HG03571 (cell line): ENCODE measurements at regions not wholly inside any gene's neighbourhood (a gene's known extent, or its start where the extent isn't known, plus 50 kb on each side); places are given as distances from the start of the nearest gene placed in this dataset.
"Not testable (repeated sequence)": the region's sequence is repeated elsewhere in the genome, so short reads cannot be mapped to it uniquely, and the experiment has no call there.

Experiments
- ATAC-seq: cut with Tn5 transposase; IDR thresholded peaks from one replicate; pipeline ENCODE4 v1.9.1; 2021; ENCODE audit not compliant: unreplicated experiment

DNA sequence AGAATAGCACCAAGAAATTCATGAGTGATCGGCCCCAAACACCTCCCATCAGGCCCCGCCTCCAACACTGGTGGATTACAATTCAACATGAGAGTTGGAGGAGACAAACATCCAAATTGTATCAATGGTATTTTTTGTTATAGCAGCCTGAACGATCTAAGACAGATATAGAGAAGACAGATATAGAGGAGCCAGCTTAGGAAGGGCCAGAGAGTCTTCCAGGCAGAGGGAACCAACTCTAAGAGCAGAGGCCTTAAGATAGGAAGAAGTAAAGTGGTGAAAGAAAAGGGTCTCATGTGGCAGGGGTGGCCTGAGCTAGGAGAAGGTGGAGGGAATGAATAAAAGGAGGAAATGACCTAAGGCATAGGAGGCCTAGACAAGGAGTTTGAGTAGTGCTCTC lies 158.8 kb upstream of the TBL1XR1 start:
- no peak for ATAC-seq

DNA sequence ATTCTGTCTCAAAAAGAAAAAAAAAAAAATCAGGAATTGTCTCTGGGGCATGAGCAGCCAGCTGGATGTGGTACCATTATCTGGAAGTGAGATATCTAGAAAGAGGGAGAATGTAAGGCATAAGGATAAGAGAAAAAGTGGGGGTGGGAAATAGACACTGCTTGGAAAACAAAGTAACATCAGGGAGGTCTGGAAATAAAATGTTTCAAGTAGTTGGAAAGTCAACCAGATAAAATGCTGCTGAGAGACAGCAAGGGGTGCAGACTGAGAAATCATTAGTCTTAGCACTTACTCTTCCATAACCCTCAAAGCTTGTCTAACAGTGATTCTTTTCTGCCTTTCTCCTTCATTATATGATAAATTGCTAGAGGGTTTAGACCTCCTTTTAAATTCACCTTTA lies 159.7 kb upstream of the TBL1XR1 start:
- no peak for ATAC-seq

GRCh38 chr3:177357352-177358090 lies 160.2 kb upstream of the TBL1XR1 start:
- no peak for ATAC-seq

DNA sequence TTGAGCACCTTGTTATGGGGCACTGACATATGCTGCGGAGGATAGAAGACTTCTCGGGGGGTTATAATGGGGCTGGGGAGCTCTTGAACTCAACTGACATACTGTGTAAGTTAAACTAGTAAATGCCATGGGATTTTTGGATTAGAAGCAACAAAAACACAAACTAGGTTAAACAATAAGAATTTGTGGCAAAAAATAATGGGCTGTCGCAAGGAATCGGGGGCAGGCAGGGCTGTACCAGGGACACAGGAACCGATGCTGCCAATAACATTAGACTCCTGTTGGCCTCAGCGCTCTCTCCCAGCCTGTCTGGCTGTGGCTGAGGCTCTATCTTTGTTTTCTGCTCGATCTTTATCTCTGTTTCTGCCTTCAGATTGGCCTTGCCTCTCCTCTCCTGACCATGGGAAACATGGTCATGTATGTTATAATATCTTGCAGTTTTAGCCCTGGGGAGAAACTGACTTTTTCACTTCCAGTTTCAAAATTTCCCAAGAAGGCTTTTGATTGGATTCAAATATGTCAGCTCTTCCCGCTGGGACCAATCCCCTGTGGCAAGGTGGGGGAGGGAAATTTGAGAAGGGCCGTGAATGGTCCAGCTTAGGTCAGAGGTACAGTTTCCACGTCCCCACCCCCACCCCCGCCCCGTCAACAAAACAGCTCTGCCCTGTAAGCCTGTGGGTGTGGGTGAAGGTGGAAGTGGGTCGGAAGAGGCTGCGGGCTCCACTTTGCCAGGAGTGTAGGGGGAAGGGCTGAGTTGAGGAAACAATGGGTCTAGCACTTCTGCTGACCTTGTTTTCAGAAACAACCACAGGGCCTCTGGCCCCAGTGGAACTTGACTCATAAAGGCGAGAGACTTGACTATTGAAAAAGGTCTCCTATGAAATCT lies 161.1 kb upstream of the TBL1XR1 start:
- peak; percentile 55 for ATAC-seq

- ATAC-seq: peak; percentile 6
These were observed 161.8 kb upstream of the TBL1XR1 start for GRCh38 chr3:177358977-177359592.

- ATAC-seq: peak; percentile 73
These were observed 162.5 kb upstream of the TBL1XR1 start for GRCh38 chr3:177359593-177360357.

GRCh38 chr3:177361081-177361938 lies 164.0 kb upstream of the TBL1XR1 start:
- ATAC-seq: no peak

- ATAC-seq: no peak
These were observed 165.3 kb upstream of the TBL1XR1 start for GRCh38 chr3:177362626-177363025.

DNA sequence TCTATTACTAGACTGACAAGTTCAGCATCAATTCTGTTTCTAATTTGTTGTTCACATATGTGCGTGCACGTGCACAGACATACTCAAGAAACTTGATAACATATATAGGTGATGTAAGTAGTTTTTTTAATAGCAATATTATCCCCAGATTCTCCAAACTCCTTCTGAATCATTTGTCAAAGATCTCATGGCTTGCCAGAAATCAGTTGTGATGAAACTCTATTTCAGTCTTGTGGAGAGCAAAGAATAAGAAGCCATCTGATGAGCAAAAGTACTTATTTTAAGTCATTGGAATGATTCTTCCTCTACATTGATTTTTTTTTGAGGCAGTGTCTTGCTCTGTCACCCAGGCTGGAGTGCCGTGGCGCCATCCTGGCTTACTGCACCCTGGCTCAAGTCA lies 167.0 kb upstream of the TBL1XR1 start:
- ATAC-seq: no peak

DNA sequence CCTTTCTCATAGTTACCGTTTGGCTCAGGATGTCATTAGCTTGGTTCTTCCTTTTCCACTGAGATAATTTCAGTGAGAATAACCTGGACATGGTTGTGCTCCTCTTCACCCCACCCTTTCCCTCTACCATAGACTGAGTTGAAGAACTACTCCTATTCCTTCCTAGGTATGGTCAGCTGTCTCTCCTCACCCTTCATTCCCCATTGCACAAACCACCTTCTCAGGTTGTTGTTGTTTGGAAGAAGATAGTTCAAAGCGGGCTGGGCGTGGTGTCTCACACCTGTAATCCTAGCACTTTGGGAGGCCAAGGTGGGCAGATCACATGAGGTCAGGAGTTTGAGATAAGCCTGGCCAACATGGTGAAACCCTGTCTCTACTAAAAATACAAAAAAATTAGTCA lies 168.0 kb upstream of the TBL1XR1 start:
- not testable (repeated sequence) for ATAC-seq

GRCh38 chr3:177367788-177368187 lies 170.5 kb upstream of the TBL1XR1 start:
- no peak for ATAC-seq

DNA sequence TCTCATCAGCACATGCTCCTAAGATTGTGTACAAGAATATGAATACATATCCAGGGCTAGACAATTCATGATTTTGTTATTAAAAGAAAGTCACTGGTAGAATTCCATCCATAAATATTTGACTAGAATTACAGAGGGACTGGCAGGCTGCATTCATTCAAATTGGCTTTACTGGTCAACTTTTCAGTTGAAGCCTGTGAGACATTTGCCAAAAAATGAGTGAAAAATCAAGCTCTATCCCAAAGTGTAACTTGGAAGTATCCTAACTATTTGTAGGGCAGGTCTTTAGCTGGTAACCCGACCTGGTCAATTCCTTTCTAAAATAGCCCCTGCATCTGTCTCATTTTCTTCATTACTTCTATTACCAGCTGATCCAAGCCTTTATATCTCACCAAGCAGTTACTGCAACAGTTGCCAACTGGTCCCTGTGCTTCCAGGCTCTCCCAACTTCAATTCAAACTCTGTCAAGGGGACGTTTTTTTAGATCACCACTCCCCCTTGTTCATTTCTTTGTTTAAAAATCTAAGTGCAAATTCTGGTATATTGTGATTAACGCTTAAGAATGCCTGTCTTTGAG lies 173.1 kb upstream of the TBL1XR1 start:
- ATAC-seq: no peak

- ATAC-seq: no peak
These were observed 173.9 kb upstream of the TBL1XR1 start for GRCh38 chr3:177371146-177371545.

- ATAC-seq: no peak
These were observed 174.6 kb upstream of the TBL1XR1 start for GRCh38 chr3:177371888-177372287.

GRCh38 chr3:177374323-177374722 lies 177.0 kb upstream of the TBL1XR1 start:
- ATAC-seq: no peak

- no peak for ATAC-seq
These were observed 178.0 kb upstream of the TBL1XR1 start for GRCh38 chr3:177375316-177375715.

DNA sequence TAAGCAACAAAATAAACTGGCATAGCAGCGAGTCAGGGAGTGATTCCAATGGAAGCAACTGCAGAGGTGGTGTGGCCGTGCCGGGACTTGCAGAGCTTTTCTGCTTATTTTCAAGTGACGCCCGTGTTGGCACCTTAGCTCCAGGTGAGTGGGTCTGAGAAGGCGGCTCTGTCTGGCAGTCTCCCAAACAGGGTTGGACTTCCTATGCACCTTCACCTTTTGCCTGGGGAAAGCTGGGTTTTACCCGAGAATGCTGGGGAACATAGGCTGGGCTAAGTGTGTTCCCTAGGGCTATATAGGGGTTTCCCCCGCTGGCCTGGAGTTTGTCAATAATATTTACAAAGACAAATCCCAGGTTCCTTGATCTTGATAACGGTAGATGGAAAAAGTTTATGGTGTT lies 179.9 kb upstream of the TBL1XR1 start:
- no peak for ATAC-seq

- peak; percentile 76 for ATAC-seq
These were observed 180.9 kb upstream of the TBL1XR1 start for GRCh38 chr3:177378168-177378567.

- no peak for ATAC-seq
These were observed 181.8 kb upstream of the TBL1XR1 start for GRCh38 chr3:177379045-177379444.

DNA sequence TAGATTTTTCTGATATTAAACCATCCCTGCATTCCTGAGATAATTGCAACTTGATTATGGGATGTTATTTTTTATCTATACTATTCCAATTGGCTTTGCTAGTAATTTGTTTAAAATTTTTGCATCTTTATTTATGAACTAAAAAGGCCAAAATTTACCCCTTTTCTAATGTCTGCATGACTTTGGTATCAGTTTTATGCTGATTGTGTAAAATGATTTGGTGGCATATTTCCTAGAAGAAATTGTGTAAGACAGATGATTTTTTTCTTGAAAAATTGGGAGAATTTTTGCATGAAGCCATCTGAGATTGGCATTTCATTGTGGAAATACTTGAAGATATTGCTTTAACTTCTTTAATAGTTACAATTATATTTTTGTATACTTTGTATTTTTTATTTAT lies 183.8 kb upstream of the TBL1XR1 start:
- ATAC-seq: no peak
